ENCODE measurements at regions not wholly inside any gene's neighbourhood (a gene's known extent, or its start where the extent isn't known, plus 50 kb on each side); places are given as distances from the start of the nearest gene placed in this dataset.
A peak's percentile ranks its signal among the peaks of the same experiment; 100 is the strongest.
"Not testable (repeated sequence)": the region's sequence is repeated elsewhere in the genome, so short reads cannot be mapped to it uniquely, and the experiment has no call there.

DNA sequence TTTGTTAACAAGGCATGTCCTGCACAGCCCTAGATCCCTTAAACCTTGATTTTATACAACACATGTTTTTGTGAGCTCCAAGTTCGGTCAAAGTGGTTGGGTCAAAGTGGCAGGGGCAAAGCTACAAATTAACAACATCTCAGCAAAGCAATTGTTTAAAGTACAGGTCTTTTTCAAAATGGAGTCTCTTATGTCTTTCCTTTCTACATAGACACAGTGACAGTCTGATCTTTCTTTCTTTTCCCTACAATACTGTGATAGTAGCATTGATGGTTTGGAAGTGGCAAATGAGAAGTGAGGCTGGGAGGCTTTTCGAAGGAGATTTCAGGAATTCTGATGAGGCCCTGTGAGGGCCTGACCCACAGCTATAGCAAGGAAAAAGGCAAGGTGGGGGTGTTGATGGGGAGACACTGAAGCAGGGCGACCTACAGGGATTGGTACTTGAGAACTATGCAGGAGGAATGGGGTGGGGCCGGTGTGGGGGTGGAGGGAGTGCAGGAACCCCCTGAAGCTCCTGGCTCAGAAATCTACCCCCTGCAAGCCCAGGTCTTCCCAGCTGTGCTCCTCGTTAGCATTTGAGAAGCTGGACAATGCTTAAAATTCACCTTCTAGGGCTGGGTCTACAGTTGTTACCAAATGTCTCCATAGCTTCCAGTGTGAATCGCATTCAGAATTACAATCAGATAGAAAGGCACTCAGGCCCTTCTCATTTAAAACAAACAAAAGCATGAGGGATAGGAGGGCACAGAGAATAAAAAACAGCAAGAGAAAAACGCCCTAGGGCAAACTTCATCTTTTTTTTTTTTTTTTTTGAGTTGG is 102.6 kb upstream of the PPM1J start:
- no peak for DNase-seq

DNA sequence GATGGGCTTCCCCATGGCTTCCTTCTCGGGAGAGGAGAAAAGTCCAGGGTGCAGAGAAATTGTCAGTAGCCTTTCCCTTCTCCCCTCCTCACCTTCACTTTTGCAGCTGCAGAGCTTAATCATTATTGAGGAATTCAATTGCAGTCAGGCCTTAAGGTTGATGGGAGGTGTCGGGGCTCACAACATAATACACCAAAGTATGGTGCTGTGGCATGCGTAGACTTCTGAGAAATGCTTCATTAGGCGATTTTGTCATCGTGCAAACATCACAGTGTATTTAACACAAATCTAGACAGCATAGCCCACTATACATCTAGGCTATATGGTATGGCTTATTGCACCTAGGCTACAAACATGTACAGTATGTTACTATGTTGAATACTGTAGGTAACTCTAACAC is 100.2 kb upstream of the PPM1J start:
- no peak for DNase-seq

- DNase-seq, result not testable (repeated sequence)
Measured at GRCh38 chr1:112814645-112815044, 99.5 kb upstream of the PPM1J start.

DNA sequence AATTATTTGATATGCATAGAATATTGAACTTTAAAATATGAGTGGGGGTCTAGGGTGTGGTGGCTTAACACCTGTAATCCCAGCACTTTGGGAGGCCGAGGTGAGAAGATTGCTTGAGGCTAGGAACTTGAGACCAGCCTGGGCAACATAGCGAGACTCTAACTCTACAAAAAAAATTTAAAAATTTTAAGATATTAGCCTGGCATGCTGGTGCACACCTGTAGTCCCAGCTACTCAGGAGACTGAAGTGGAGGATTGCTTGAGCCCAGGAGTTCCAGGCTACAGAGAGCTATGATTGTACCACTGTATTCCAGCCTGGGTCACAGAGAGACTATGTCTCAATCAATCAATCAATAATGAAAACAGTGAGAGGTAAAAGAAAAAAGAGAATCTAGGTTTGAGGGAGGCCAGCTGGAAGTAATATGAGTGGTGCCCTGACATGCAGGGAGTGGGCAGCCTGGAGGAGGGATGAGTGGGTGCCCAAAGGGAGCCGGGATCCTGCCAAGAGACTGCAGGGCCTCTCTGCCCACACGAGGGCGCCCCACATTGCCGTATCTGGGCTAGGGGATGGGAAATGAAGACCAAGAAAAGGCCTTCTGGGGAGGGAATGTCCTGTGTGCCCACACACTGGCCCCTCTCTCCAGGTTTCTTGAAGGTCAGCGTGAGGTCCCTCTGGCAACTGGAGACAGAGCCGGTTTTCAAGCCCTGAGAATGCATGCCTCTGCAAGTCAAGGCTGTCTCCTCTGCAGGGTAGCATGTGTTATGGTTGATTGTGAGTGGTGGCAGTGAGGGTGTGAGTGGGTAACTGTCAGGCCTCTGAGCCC is 93.9 kb upstream of the PPM1J start:
- peak; percentile 82 for DNase-seq

- no peak for DNase-seq
Measured at GRCh38 chr1:112807999-112808398, 92.9 kb upstream of the PPM1J start.

- DNase-seq, result no peak
Measured at GRCh38 chr1:112807117-112807516, 92.0 kb upstream of the PPM1J start.

DNA sequence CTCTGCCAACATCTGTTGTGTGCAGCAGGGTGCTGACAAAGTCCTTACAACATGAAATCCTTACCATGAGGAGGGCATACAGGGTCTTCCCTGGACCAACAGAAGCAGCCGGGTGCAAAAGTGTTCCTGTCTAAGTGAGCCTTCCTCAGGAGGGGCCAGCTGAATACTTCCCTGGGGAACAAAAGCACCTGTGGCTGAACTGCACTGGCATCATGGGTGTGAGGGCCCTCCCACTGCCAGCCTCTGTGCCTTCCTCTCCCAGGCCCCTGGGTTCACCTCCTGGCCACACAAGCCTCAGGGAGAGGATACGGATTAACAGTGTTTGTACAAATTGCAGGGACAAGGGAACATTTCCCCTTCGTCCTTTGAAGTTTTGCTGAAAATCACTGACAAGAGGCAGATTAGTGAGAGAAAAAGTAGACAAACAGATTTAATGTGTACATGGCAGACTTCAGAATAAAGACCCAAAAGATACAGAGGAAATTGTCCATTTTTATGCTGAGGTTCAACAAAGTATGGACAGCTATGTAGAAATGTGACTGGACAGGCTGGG is 91.0 kb upstream of the PPM1J start:
- no peak for DNase-seq

- DNase-seq, result no peak
Measured at GRCh38 chr1:112805155-112805853, 90.2 kb upstream of the PPM1J start.

DNA sequence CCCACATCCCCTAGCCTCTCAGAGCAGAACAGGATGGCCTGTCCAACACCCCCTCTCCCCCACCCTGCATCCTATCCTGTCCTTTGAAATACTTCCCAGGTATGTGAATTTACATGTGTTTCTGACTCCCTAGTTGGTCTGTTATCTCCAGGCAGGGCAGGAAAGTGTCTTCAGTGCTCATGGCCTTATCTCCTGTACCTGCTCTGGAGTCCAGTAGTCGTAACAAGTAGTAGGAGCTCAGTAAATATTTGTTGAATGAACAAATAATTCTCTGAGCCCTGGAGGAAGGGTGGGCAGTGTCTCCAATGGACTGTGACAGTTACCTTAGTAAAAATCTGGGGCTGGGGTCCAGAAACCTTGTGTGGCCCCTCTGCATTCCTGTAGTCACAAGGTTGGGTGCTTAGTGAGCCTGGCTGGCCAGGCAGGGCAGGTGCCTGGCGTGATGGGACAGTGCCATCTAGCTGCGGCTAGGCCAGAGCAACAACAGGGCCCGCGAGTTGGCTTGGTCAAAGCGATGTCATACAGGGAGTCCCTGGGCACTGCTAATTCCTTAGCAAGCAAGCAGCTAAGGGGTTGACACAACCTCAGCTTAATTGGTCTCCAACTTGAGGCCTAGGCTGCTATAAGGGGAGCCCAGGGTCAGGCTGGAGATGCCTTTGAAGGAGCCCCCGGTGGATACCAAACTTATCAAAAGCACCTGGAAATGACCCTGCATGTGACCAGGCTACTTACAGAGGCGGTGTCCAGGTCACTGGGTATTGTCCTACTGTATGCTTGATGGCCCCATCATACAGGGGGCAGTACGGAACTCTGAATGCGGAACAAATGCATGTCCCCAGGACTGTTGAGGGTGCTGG is 89.0 kb upstream of the PPM1J start:
- DNase-seq, result peak; percentile 86

DNA sequence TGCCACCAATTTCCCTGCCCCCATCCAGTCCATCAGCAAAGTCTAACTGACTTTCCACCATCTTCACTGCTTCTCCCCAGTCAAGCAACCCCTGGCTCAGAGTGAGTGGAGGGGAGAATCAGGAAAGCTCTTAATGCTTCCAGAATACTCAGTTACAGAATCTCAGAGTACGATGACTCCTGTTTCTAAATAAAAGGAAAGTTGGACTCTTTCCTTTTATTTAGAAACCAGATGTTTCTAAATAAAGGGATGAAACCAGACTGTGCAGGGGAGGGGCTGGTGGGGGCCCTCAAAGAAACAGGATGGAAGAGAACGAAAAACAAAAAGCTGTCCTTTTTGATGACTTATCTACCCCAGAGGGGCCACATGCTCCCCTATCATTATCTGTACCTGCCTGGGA is 85.2 kb upstream of the PPM1J start:
- DNase-seq, result no peak

GRCh38 chr1:112798292-112798691 is 83.2 kb upstream of the PPM1J start:
- no peak for DNase-seq

DNA sequence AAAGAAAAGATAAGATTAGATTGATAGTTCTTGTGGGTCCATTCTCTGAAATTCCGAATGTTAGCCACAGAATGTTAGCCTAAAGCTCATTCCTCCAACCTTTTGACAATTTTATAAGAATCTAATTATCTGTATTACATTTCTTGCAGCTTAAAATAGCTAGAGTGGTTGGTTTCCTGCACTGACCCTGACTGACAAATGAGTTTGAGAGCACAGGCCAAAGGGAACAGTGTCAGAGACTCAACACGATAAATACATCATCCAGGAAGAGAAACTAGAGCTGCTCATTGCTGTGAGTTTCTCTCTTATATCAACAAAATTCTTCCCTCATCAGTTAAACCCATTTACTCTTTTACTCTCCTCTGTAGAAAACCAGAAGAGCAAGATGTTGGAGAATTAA is 82.1 kb upstream of the PPM1J start:
- DNase-seq, result no peak

- no peak for DNase-seq
Measured at GRCh38 chr1:112794654-112795239, 79.6 kb upstream of the PPM1J start.

GRCh38 chr1:112793631-112794565 is 78.8 kb upstream of the PPM1J start:
- no peak for DNase-seq

DNA sequence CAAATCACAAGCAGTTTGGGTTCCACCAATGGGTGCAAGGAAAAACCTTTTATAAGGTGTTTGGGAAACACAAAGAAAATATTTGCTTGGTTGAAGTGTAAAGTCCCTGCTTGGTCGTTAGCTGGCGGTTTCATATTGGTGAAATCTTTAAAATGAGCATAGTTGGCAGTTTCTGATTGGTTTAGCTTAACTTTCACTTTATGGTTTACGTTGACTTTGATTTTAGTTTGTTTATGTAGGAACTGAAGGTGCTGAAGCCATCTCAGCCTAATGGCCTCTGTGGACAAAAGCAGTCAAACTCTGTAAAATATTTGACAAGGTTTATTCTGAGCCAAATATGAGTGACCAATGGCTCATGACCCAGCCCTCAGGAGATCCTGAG is 76.6 kb upstream of the PPM1J start:
- DNase-seq, result no peak

DNA sequence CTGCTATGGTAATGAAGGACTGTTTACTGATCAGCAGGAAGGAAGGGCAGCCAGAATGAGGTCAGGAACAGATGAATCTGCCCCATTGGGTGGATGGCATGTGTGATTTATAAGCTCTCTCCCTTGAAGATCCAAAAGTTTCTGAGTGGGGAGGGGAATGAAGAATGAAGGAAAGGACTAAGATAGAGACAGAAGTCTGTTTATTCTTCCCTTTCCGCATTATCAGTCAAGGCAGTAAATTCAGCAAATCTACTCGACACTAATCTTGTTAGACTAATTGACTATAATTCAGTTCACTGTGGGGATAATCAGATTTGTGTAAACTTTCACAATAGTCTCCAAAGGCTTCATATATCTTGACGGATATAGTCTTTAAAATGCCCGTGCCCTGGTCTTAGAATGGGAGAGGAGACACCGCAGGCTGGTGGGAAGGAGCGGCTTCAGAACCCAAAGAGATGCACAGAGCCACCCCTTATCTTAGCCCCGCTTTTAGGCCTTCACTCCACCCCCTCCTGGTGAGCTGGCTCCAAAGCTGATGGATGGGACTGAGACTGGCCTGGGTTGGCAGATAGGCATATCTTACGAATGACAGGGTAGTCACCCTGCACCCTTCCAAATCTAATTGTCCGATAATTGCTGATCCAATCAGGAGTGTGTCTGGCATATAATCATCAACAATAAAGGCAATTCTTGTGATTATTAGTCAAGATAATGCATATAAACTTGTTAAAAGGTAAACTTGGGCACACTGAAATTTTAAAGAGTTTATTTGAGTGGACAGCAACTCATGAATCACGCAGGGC is 76.0 kb upstream of the PPM1J start:
- no peak for DNase-seq

- no peak for DNase-seq
Measured at GRCh38 chr1:112788561-112788960, 73.4 kb upstream of the PPM1J start.

DNA sequence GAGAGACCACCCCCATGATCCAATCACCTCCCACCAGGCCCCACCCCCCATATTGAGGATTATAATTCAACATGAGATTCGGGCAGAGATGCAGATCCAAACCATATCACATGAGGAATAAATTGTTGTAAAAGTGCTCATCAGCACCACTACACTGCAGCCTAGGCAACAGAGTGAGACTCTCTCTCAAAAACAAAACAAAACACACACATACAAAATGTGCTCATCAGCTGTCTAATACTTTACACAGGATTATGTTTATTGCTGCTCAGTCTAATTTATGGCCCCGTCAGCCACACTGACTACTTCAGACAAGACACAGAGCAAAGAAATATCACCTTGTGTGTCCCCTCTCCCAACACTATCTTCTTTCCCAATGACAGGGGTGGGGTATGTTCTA is 72.9 kb upstream of the PPM1J start:
- DNase-seq, result no peak

DNA sequence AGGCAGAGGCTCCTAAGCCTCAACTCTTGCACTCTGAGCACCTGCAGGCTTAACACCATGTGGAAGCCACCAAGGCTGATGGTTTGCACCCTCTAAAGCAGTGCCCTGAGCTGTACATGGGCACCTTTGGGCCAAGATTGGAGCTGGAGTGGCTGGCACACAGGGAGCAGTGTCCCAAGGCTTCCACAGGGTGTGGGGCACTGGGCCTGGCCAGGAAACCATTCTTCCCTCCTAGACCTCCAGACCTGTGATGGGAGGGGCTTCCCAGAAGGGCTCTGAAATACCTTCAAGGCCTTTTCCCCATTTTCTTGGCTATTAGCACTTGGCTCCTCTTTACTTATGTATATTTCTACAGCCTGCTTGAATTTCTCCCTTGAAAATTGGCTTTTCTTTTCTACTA is 67.9 kb upstream of the PPM1J start:
- no peak for DNase-seq
